K562 (cell line): ENCODE measurements at regions not wholly inside any gene's neighbourhood (a gene's known extent, or its start where the extent isn't known, plus 50 kb on each side); places are given as distances from the start of the nearest gene placed in this dataset.

Experiments used
- EP300 ChIP-seq: IDR thresholded peaks from 2 replicates; pipeline ENCODE4 v1.6.1; 2012; ENCODE audit warnings: low read length, improper control_type of control experiment
- EZH2 ChIP-seq: IDR thresholded peaks from 2 replicates; pipeline ENCODE4 v1.6.1; 2012; ENCODE audit warnings: low read depth, mild to moderate bottlenecking, inconsistent platforms, low read length, borderline replicate concordance
- MAFG ChIP-seq: fragments of 450-650 bp; conservative IDR thresholded peaks from 2 replicates; pipeline ENCODE4 v1.6.1; 2016; ENCODE audit warnings: missing genetic modification characterization, missing compliant biosample characterization
- NR1H2 ChIP-seq: sonication (generic); formaldehyde crosslinking; IDR thresholded peaks from 2 replicates; pipeline ENCODE4 v1.4.0; 2020; ENCODE audit warnings: mild to moderate bottlenecking, missing genetic modification reagents
- POU5F1 ChIP-seq: fragments of 150-350 bp; IDR thresholded peaks from 2 replicates; pipeline ENCODE4 v1.6.1; 2014; ENCODE audit warnings: borderline replicate concordance, low read length, low read depth, mild to moderate bottlenecking; ENCODE audit not compliant: partially characterized antibody
- SMAD3 ChIP-seq: fragments of 450-650 bp; formaldehyde crosslinking; conservative IDR thresholded peaks from 2 replicates; pipeline ENCODE4 v1.4.0; 2020; ENCODE audit warnings: mild to moderate bottlenecking
- UBTF ChIP-seq, 2 experiments: IDR thresholded peaks; 2 replicates each; pipeline ENCODE4 v1.6.1; 2012; ENCODE audit warnings: improper control_type of control experiment in 2 of 2, low read depth in 2 of 2, low read length in 2 of 2, borderline replicate concordance in 1 of 2
- ZBTB33 ChIP-seq: sonication (generic); formaldehyde crosslinking; IDR thresholded peaks from 2 replicates; pipeline ENCODE4 v1.8.1; 2023; ENCODE audit warnings: mild to moderate bottlenecking, missing genetic modification reagents
- ZNF184 ChIP-seq: sonication (generic); formaldehyde crosslinking; IDR thresholded peaks from 2 replicates; pipeline ENCODE4 v1.5.0; 2020; ENCODE audit warnings: missing genetic modification reagents
- ZNF282 ChIP-seq: sonication (generic); formaldehyde crosslinking; IDR thresholded peaks from 2 replicates; pipeline ENCODE4 v1.8.1; 2023; ENCODE audit warnings: missing genetic modification reagents
- ZNF717 ChIP-seq: fragments of 250-450 bp; sonication (Bioruptor Pico); IDR thresholded peaks from 2 replicates; pipeline ENCODE4 v1.5.0; 2021

GRCh38 chr14:87044807-87045206, 948.2 kb downstream of the GALC start:
- TF ChIP-seq MAFG (no peak), ZNF717 (CRISPR knock-in tag) (no peak), EZH2 (no peak), EP300 (no peak), ZNF184 (CRISPR knock-in tag) (no peak), ZNF282 (no peak), POU5F1 (no peak), ZBTB33 (CRISPR knock-in tag) (no peak), SMAD3 (CRISPR knock-in tag) (no peak), NR1H2 (no peak), UBTF (IDR thresholded peaks at IDR 0.05; ENCODE audit: borderline replicate concordance in 1 of 2, low read depth in 2 of 2, low read length in 2 of 2) (no peak)
